ENCODE measurements at regions not wholly inside any gene's neighbourhood (a gene's known extent, or its start where the extent isn't known, plus 50 kb on each side); places are given as distances from the start of the nearest gene placed in this dataset.

GRCh38 chr6:165850434-165851019 lies 187.5 kb upstream of the PDE10A start:
- H3K36me3 ChIP-seq (replicated peaks in 1 of 2; ENCODE audit: control insufficient read depth in 1 of 2, insufficient read depth in 2 of 2, low read length in 2 of 2): no peaks in the 10 kb centered on the region
- no peaks in the 10 kb centered on the region for H3K4me1 ChIP-seq (ENCODE audit: insufficient read depth, low read length)
- no peak overlapping the region for H2AFZ ChIP-seq (ENCODE audit: low read length)
- WGBS (ENCODE audit: low lambda C conversion rate): under 1% methylated on average over 9 of the region's 9 CpGs
- DNase-seq (ENCODE audit: low spot score) (peak; percentile 27), FAIRE-seq (peak; percentile 87), ATAC-seq (peak; percentile 88)
- CTCF ChIA-PET (ENCODE audit: low intra/inter-chr PET ratio, low total read pairs): interaction anchor here (2.0 to 2.4 kb wide), 2 partner anchors 121 to 411 kb away, joined by 11 to 16 read pairs; no protein-coding TSS in a partner anchor
- no peaks in the 10 kb centered on the region for H4K20me1 ChIP-seq (ENCODE audit: insufficient read depth, low read length)
- peaks cover 10 to 63% of the 10 kb centered on the region in 2 experiments for H3K27me3 ChIP-seq (ENCODE audit: control insufficient read depth in 1 of 2, insufficient read depth in 2 of 2, low read length in 2 of 2)
- in situ Hi-C loops (cut with HindIII; ENCODE audit: extremely low pct_ligation_motif_present, low pct_unique_long_range_greater_than_20kb): loop anchor here (5.0 kb wide), 1 partner anchor 118 kb away; no protein-coding TSS in a partner anchor
- H3K4me2 ChIP-seq (ENCODE audit: low read depth, low read length): no peak overlapping the region
- POLR2A ChIA-PET: no interaction called here
- H3K4me3 ChIP-seq (replicated peaks in 1 of 3; ENCODE audit: insufficient read depth in 1 of 3, low read depth in 2 of 3, low read length in 3 of 3): no peak overlapping the region
- H3K9ac ChIP-seq (ENCODE audit: insufficient read depth, low read depth, low read length): no peak overlapping the region
- no peaks in the 10 kb centered on the region for H3K79me2 ChIP-seq (ENCODE audit: insufficient read depth, low read length)
- no TSS peak for BruUV-seq (replicated peaks)
- intact Hi-C loops (cut with micrococcal nuclease; ENCODE audit: unreplicated experiment): loop anchor here (1.0 kb wide), 1 partner anchor 121 kb away; no protein-coding TSS in a partner anchor
- no peaks in the 10 kb centered on the region for H3K9me3 ChIP-seq (ENCODE audit: low read length)
- H3K27ac ChIP-seq (ENCODE audit: extremely low read length, insufficient read depth, low read length): no peak overlapping the region
- TF ChIP-seq THAP11 (CRISPR knock-in tag; IDR thresholded peaks at IDR 0.05) (no peak), SMC3 (IDR thresholded peaks at IDR 0.05; ENCODE audit: low read length) (peak; percentile 72), KDM2A (CRISPR knock-in tag; IDR thresholded peaks at IDR 0.05; ENCODE audit: borderline replicate concordance, low read depth) (peak; percentile 75; the same call in 1 of the 2 replicates), ZFP36 (IDR thresholded peaks at IDR 0.05; ENCODE audit: borderline replicate concordance, low read depth, low read length, partially characterized antibody) (peak; percentile 46), ZNF337 (CRISPR knock-in tag; IDR thresholded peaks at IDR 0.05; ENCODE audit: borderline replicate concordance, low read depth) (no peak), ZMAT5 (CRISPR knock-in tag; IDR thresholded peaks at IDR 0.05; ENCODE audit: borderline replicate concordance, low read depth) (no peak), ZNF331 (CRISPR knock-in tag; IDR thresholded peaks at IDR 0.05) (0 out of 2 replicates have a peak, but pooled peaks have one; percentile 30), CTCF (CRISPR knock-in tag; IDR thresholded peaks at IDR 0.05) (peak; percentile 88), AGO1 (IDR thresholded peaks at IDR 0.05; ENCODE audit: low read depth, low read length, poor library complexity, severe bottlenecking) (no peak), ZNF543 (CRISPR knock-in tag; IDR thresholded peaks at IDR 0.05) (no peak), STAG1 (CRISPR knock-in tag; IDR thresholded peaks at IDR 0.05) (peak; percentile 82), XRCC5 (optimal IDR thresholded peaks at IDR 0.05; ENCODE audit: low read length) (peak; percentile 57), FOSL2 (CRISPR knock-in tag; IDR thresholded peaks at IDR 0.05) (0 out of 2 replicates have a peak, but pooled peaks have one; percentile 20), CENPT (CRISPR knock-in tag; IDR thresholded peaks at IDR 0.05; ENCODE audit: low read depth) (no peak), RAD21 (CRISPR knock-in tag; IDR thresholded peaks at IDR 0.05) (peak; percentile 73), MXD1 (CRISPR knock-in tag; IDR thresholded peaks at IDR 0.05) (no peak), ELF3 (CRISPR knock-in tag; IDR thresholded peaks at IDR 0.05) (peak; percentile 33; the same call in 1 of the 2 replicates), ZNF569 (CRISPR knock-in tag; IDR thresholded peaks at IDR 0.05; ENCODE audit: borderline replicate concordance) (no peak)
